SK-N-SH (cell line): ENCODE measurements at regions not wholly inside any gene's neighbourhood (a gene's known extent, or its start where the extent isn't known, plus 50 kb on each side); places are given as distances from the start of the nearest gene placed in this dataset.

Experiments used
- CTCF ChIA-PET: fragments of 300-600, 350-600 bp; formaldehyde crosslinking; extraction: SDS; loops from one replicate; lab custom pipeline; 2021; lab: Yijun Ruan, JAX
- POLR2A ChIA-PET: fragments of 350-600 bp; sonication (Branson Sonifier 250); formaldehyde crosslinking; extraction: SDS; loops from one replicate; lab custom pipeline; 2020; ENCODE audit warnings: antibody characterized with exemption, inconsistent platforms; lab: Yijun Ruan, JAX
- DNase-seq: peaks from one replicate; pipeline ENCODE4 v3.0.0; 2012
- H2AFZ ChIP-seq: fragments of 200-600 bp; sonication (generic); 2 replicates; pipeline ENCODE4 v1.8.1; 2016; ENCODE audit warnings: antibody characterized with exemption, mild to moderate bottlenecking, low read depth
- H3F3A ChIP-seq: fragments of 200-600 bp; sonication (generic); replicated peaks from 2 replicates; pipeline ENCODE3; 2016; ENCODE audit warnings: antibody characterized with exemption, mild to moderate bottlenecking; ENCODE audit not compliant: insufficient read depth
- H3K27ac ChIP-seq, 2 experiments: fragments of 200-500 bp in 1 of 2; fragments of 200-600 bp in 1 of 2; sonication (Bioruptor generic) in 1 of 2; sonication (generic), shearing (Covaris generic) in 1 of 2; 2 replicates each; pipeline versions ENCODE4 v1.5.1 to v1.6.1; 2014 to 2016; ENCODE audit warnings: low read depth in 2 of 2, inconsistent platforms in 1 of 2, low read length in 1 of 2, mild to moderate bottlenecking in 1 of 2, mixed read lengths in 1 of 2
- H3K27me3 ChIP-seq: fragments of 200-600 bp; sonication (generic), shearing (Covaris generic); 2 replicates; pipeline ENCODE4 v1.6.1; 2016; ENCODE audit warnings: mixed run types; ENCODE audit not compliant: insufficient read depth
- H3K36me3 ChIP-seq, 2 experiments: fragments of 200-500 bp in 1 of 2; fragments of 200-600 bp in 1 of 2; sonication (Bioruptor generic) in 1 of 2; sonication (generic) in 1 of 2; replicated peaks in 1 of 2; 2 replicates each; pipeline versions ENCODE3 to v1.5.1; 2014 to 2016; ENCODE audit warnings: low read length in 1 of 2, mild to moderate bottlenecking in 1 of 2; ENCODE audit not compliant: insufficient read depth in 2 of 2, control insufficient read depth in 1 of 2
- H3K4me1 ChIP-seq, 2 experiments: fragments of 200-500 bp in 1 of 2; fragments of 200-600 bp in 1 of 2; sonication (Bioruptor generic) in 1 of 2; sonication (generic), shearing (Covaris generic) in 1 of 2; 2 replicates each; pipeline versions ENCODE4 v1.5.1 to v1.6.1; 2014 to 2016; ENCODE audit warnings: low read depth in 1 of 2, low read length in 1 of 2, mixed run types in 1 of 2; ENCODE audit not compliant: insufficient read depth in 2 of 2, control insufficient read depth in 1 of 2
- H3K4me2 ChIP-seq: fragments of 200-600 bp; sonication (generic), shearing (Covaris generic); 2 replicates; pipeline ENCODE4 v1.6.1; 2017; ENCODE audit warnings: mixed run types
- H3K4me3 ChIP-seq, 2 experiments: fragments of 200-500 bp in 1 of 2; fragments of 200-600 bp in 1 of 2; sonication (Bioruptor generic) in 1 of 2; sonication (generic), shearing (Covaris generic) in 1 of 2; 2 replicates each; pipeline versions ENCODE4 v1.5.1 to v1.8.1; 2014 to 2016; ENCODE audit warnings: low read depth in 2 of 2, inconsistent platforms in 1 of 2, low read length in 1 of 2, mild to moderate bottlenecking in 1 of 2, mixed read lengths in 1 of 2, moderate library complexity in 1 of 2
- H3K79me2 ChIP-seq: fragments of 200-600 bp; sonication (generic); 2 replicates; pipeline ENCODE4 v1.8.1; 2017; ENCODE audit warnings: mild to moderate bottlenecking; ENCODE audit not compliant: insufficient read depth
- H3K9ac ChIP-seq: fragments of 200-600 bp; sonication (generic); 2 replicates; pipeline ENCODE4 v1.6.1; 2017; ENCODE audit warnings: mixed run types
- H3K9me2 ChIP-seq: fragments of 200-600 bp; sonication (generic); 2 replicates; pipeline ENCODE4 v1.6.1; 2017; ENCODE audit warnings: mixed run types
- H3K9me3 ChIP-seq: fragments of 200-600 bp; sonication (generic); 2 replicates; pipeline ENCODE4 v1.6.1; 2017; ENCODE audit warnings: mixed run types, mild to moderate bottlenecking, moderate library complexity
- H4K20me1 ChIP-seq: fragments of 200-600 bp; sonication (generic); 2 replicates; pipeline ENCODE4 v1.6.1; 2017; ENCODE audit warnings: mild to moderate bottlenecking, mixed run types; ENCODE audit not compliant: insufficient read depth
- EP300 ChIP-seq, 2 experiments: IDR thresholded peaks; 2 replicates each; pipeline versions ENCODE4 v1.4.0 to v1.6.1; 2012; ENCODE audit warnings: borderline replicate concordance in 1 of 2, low read depth in 1 of 2, low read length in 1 of 2
- FOSL2 ChIP-seq: IDR thresholded peaks from 2 replicates; pipeline ENCODE4 v1.4.0; 2012; ENCODE audit warnings: low read depth, mild to moderate bottlenecking, moderate library complexity, borderline replicate concordance
- FOXM1 ChIP-seq: IDR thresholded peaks from 2 replicates; pipeline ENCODE4 v1.4.0; 2012; ENCODE audit warnings: low read depth, mild to moderate bottlenecking
- GATA2 ChIP-seq: sonication (generic); formaldehyde crosslinking; IDR thresholded peaks from 2 replicates; pipeline ENCODE4 v1.5.0; 2020; ENCODE audit warnings: mild to moderate bottlenecking, missing genetic modification reagents
- MAX ChIP-seq: IDR thresholded peaks from 2 replicates; pipeline ENCODE4 v1.4.0; 2012; ENCODE audit warnings: low read depth
- MXI1 ChIP-seq: IDR thresholded peaks from 2 replicates; pipeline ENCODE4 v1.6.1; 2012; ENCODE audit warnings: mild to moderate bottlenecking, low read depth, low read length, improper control_type of control experiment
- NFIC ChIP-seq: IDR thresholded peaks from 2 replicates; pipeline ENCODE4 v1.4.0; 2012; ENCODE audit warnings: borderline replicate concordance
- NRF1 ChIP-seq: IDR thresholded peaks from 2 replicates; pipeline ENCODE4 v1.6.1; 2012; ENCODE audit warnings: low read depth, mild to moderate bottlenecking, low read length
- PBX3 ChIP-seq: IDR thresholded peaks from 2 replicates; pipeline ENCODE4; 2012
- POLR2AphosphoS5 ChIP-seq: IDR thresholded peaks from 2 replicates; pipeline ENCODE4 v1.6.1; 2012; ENCODE audit warnings: low read depth, low read length
- RAD21 ChIP-seq: IDR thresholded peaks from 2 replicates; pipeline ENCODE4 v1.6.1; 2012; ENCODE audit warnings: mild to moderate bottlenecking, low read length
- RCOR1 ChIP-seq: fragments of 150-350 bp; IDR thresholded peaks from 2 replicates; pipeline ENCODE4 v1.6.1; 2017; ENCODE audit warnings: antibody characterized with exemption, low read length
- RFX5 ChIP-seq: IDR thresholded peaks from 2 replicates; pipeline ENCODE4 v1.6.1; 2012; ENCODE audit warnings: mild to moderate bottlenecking, improper control_type of control experiment, low read length
- SIN3A ChIP-seq: IDR thresholded peaks from 2 replicates; pipeline ENCODE4 v1.6.1; 2012; ENCODE audit warnings: low read depth, mild to moderate bottlenecking, low read length, moderate library complexity, borderline replicate concordance
- TAF1 ChIP-seq: IDR thresholded peaks from 2 replicates; pipeline ENCODE4 v1.6.1; 2012; ENCODE audit warnings: low read depth, mild to moderate bottlenecking, low read length, moderate library complexity, borderline replicate concordance
- TCF12 ChIP-seq: IDR thresholded peaks from 2 replicates; pipeline ENCODE4 v1.4.0; 2012
- TEAD4 ChIP-seq: IDR thresholded peaks from 2 replicates; pipeline ENCODE4 v1.4.0; 2012; ENCODE audit warnings: mild to moderate bottlenecking, borderline replicate concordance; ENCODE audit not compliant: insufficient read depth
- USF1 ChIP-seq: IDR thresholded peaks from 2 replicates; pipeline ENCODE4 v1.4.0; 2012; ENCODE audit warnings: low read depth, borderline replicate concordance
- USF2 ChIP-seq: fragments of 150-350 bp; IDR thresholded peaks from 2 replicates; pipeline ENCODE4 v1.6.1; 2017; ENCODE audit warnings: antibody characterized with exemption, low read length, low read depth, borderline replicate concordance
- YY1 ChIP-seq: IDR thresholded peaks from 2 replicates; pipeline ENCODE4 v1.4.0; 2012; ENCODE audit warnings: low read depth, mild to moderate bottlenecking
- ZBTB33 ChIP-seq: IDR thresholded peaks from 2 replicates; pipeline ENCODE4 v1.4.0; 2012; ENCODE audit warnings: low read depth, borderline replicate concordance
- WGBS: methylation state at CpG from one replicate; pipeline ENCODE4 v1.1.6; 2017; ENCODE audit warnings: low lambda C conversion rate; 5-methylcytosine and 5-hydroxymethylcytosine counted together

GRCh38 chr12:84760091-84760865 is 152.3 kb downstream of the SLC6A15 start:
- no peaks in the 10 kb centered on the region for H3K4me1 ChIP-seq
- CTCF ChIA-PET = no interaction called here
- H3K27ac ChIP-seq = no peak overlapping the region
- WGBS = 57% methylated on average over 2 of the region's 2 CpGs
- DNase-seq = no peak
- no peaks in the 10 kb centered on the region for H4K20me1 ChIP-seq
- no peak for TF ChIP-seq MAX
- TF ChIP-seq NFIC = no peak
- TF ChIP-seq RCOR1 = no peak
- TF ChIP-seq TEAD4 = no peak
- TF ChIP-seq USF1 = no peak
- TF ChIP-seq RFX5 = no peak
- TF ChIP-seq MXI1 = no peak
- no peak overlapping the region for H2AFZ ChIP-seq
- H3K9me2 ChIP-seq = no peaks in the 10 kb centered on the region
- no peak overlapping the region for H3K9ac ChIP-seq
- H3F3A ChIP-seq = peaks cover 21% of the 10 kb centered on the region
- POLR2A ChIA-PET = no interaction called here
- H3K4me3 ChIP-seq = no peak overlapping the region
- H3K36me3 ChIP-seq = peaks cover 0 to 2% of the 10 kb centered on the region in 2 experiments
- no peaks in the 10 kb centered on the region for H3K27me3 ChIP-seq
- no peak overlapping the region for H3K4me2 ChIP-seq
- H3K79me2 ChIP-seq = no peaks in the 10 kb centered on the region
- H3K9me3 ChIP-seq = no peaks in the 10 kb centered on the region

- no peaks in the 10 kb centered on the region for H3K9me3 ChIP-seq
- no peaks in the 10 kb centered on the region for H3K36me3 ChIP-seq
- WGBS = 69% methylated on average over 1 of the region's 1 CpG
- ChIA-PET CTCF (interaction anchor here (1.3 kb wide), 1 partner anchor 10 kb away, joined by 4 read pairs; no protein-coding TSS in a partner anchor), POLR2A (no interaction called here)
- H2AFZ ChIP-seq = peak overlapping the region; percentile 60; the same call in 1 of the 2 replicates
- H3K9ac ChIP-seq = no peak overlapping the region
- no peak overlapping the region for H3K4me3 ChIP-seq
- no peaks in the 10 kb centered on the region for H3K27me3 ChIP-seq
- H3K4me1 ChIP-seq = no peaks in the 10 kb centered on the region
- no peak for DNase-seq
- peaks cover 20% of the 10 kb centered on the region for H3F3A ChIP-seq
- no peaks in the 10 kb centered on the region for H3K79me2 ChIP-seq
- TF ChIP-seq TCF12 (no peak), GATA2 (CRISPR knock-in tag) (no peak), FOSL2 (no peak), PBX3 (no peak), EP300 (IDR thresholded peaks at IDR 0.05; ENCODE audit: borderline replicate concordance in 1 of 2, low read depth in 1 of 2, low read length in 1 of 2) (no peak), TEAD4 (no peak), RCOR1 (no peak), FOXM1 (no peak), RAD21 (no peak), ZBTB33 (no peak), POLR2AphosphoS5 (no peak), MAX (no peak), SIN3A (no peak), YY1 (no peak), USF2 (no peak), TAF1 (no peak), RFX5 (no peak), NFIC (no peak), NRF1 (no peak)
- H3K9me2 ChIP-seq = no peaks in the 10 kb centered on the region
- no peaks in the 10 kb centered on the region for H4K20me1 ChIP-seq
- H3K27ac ChIP-seq = no peak overlapping the region
- H3K4me2 ChIP-seq = no peak overlapping the region
Observed at GRCh38 chr12:84757978-84758377, 154.6 kb downstream of the SLC6A15 start.
